Nephron (organoid): ENCODE measurements at regions not wholly inside any gene's neighbourhood (a gene's known extent, or its start where the extent isn't known, plus 50 kb on each side); places are given as distances from the start of the nearest gene placed in this dataset.
A peak's percentile ranks its signal among the peaks of the same experiment; 100 is the strongest.
"Not testable (repeated sequence)": the region's sequence is repeated elsewhere in the genome, so short reads cannot be mapped to it uniquely, and the experiment has no call there.

Source experiments
- H3K27ac Mint-ChIP-seq, 3 experiments: 2 replicates each; pipeline ENCODE4 v1.8.0; 2020; ENCODE audit warnings: mixed read lengths in 3 of 3, mild to moderate bottlenecking in 2 of 3, moderate library complexity in 1 of 3
- H3K27me3 Mint-ChIP-seq: 2 replicates; pipeline ENCODE4 v1.8.0; 2021; ENCODE audit warnings: low read depth, mild to moderate bottlenecking, moderate library complexity, mixed read lengths
- H3K36me3 Mint-ChIP-seq: 2 replicates; pipeline ENCODE4 v1.8.0; 2020; ENCODE audit warnings: low read depth, mixed read lengths
- H3K4me1 Mint-ChIP-seq: 2 replicates; pipeline ENCODE4 v1.8.0; 2020; ENCODE audit warnings: mixed read lengths
- H3K4me3 Mint-ChIP-seq, 3 experiments: 2 replicates each; pipeline ENCODE4 v1.8.0; 2020; ENCODE audit warnings: mild to moderate bottlenecking in 3 of 3, mixed read lengths in 3 of 3, moderate library complexity in 2 of 3
- H3K9me3 Mint-ChIP-seq: 2 replicates; pipeline ENCODE4 v1.8.0; 2020; ENCODE audit warnings: mixed read lengths
- CTCF ChIP-seq, 3 experiments: fragments of 200-600 bp; sonication (generic); IDR thresholded peaks; one replicate each; pipeline ENCODE4 v1.5.0; 2021; ENCODE audit warnings: antibody characterized with exemption in 3 of 3; ENCODE audit not compliant: unreplicated experiment in 3 of 3

- Mint-ChIP-seq H3K27ac (no peak overlapping the region), H3K9me3 (no peaks in the 10 kb centered on the region), H3K4me3 (no peak overlapping the region), H3K4me1 (peaks cover 31% of the 10 kb centered on the region), H3K36me3 (no peaks in the 10 kb centered on the region), H3K27me3 (peaks cover 34% of the 10 kb centered on the region)
- TF ChIP-seq CTCF (IDR thresholded peaks at IDR 0.05; ENCODE audit: unreplicated experiment in 3 of 3) = no peak
Observed at GRCh38 chr5:6548756-6549285, 84.0 kb downstream of the NSUN2 start.

- not testable (repeated sequence) for H3K4me3 Mint-ChIP-seq, H3K9me3 Mint-ChIP-seq, H3K36me3 Mint-ChIP-seq, H3K27ac Mint-ChIP-seq
- H3K4me1 Mint-ChIP-seq = peaks cover 31% of the 10 kb centered on the region
- peaks cover 29% of the 10 kb centered on the region for H3K27me3 Mint-ChIP-seq
Observed at GRCh38 chr5:6547926-6548519, 84.8 kb downstream of the NSUN2 start.

GRCh38 chr5:6547498-6547897, 85.3 kb downstream of the NSUN2 start:
- Mint-ChIP-seq H3K27ac (no peak overlapping the region), H3K9me3 (no peaks in the 10 kb centered on the region), H3K4me3 (no peak overlapping the region), H3K36me3 (no peaks in the 10 kb centered on the region), H3K4me1 (peaks cover 31% of the 10 kb centered on the region), H3K27me3 (peaks cover 26% of the 10 kb centered on the region)
- TF ChIP-seq CTCF (IDR thresholded peaks at IDR 0.05; ENCODE audit: unreplicated experiment in 3 of 3) = no peak

GRCh38 chr5:6545770-6546690, 86.8 kb downstream of the NSUN2 start:
- Mint-ChIP-seq H3K36me3 (no peaks in the 10 kb centered on the region), H3K27me3 (peaks cover 27% of the 10 kb centered on the region), H3K4me1 (peaks cover 31% of the 10 kb centered on the region), H3K9me3 (no peaks in the 10 kb centered on the region), H3K4me3 (peak overlapping the region in 1 of 3 experiments; percentile 52), H3K27ac (peak overlapping the region in 2 of 3 experiments; percentile 41 to 43)
- no peak for TF ChIP-seq CTCF (IDR thresholded peaks at IDR 0.05; ENCODE audit: unreplicated experiment in 3 of 3)

- peaks cover 23% of the 10 kb centered on the region for H3K27me3 Mint-ChIP-seq
- H3K36me3 Mint-ChIP-seq = no peaks in the 10 kb centered on the region
- TF ChIP-seq CTCF (IDR thresholded peaks at IDR 0.05; ENCODE audit: unreplicated experiment in 3 of 3) = no peak
- peak overlapping the region in 1 of 3 experiments; percentile 52 for H3K4me3 Mint-ChIP-seq
- peak overlapping the region in 2 of 3 experiments; percentile 41 to 43 for H3K27ac Mint-ChIP-seq
- H3K9me3 Mint-ChIP-seq = no peaks in the 10 kb centered on the region
- peaks cover 39% of the 10 kb centered on the region for H3K4me1 Mint-ChIP-seq
Observed at GRCh38 chr5:6545036-6545693, 87.7 kb downstream of the NSUN2 start.

- Mint-ChIP-seq H3K9me3 (no peaks in the 10 kb centered on the region), H3K36me3 (no peaks in the 10 kb centered on the region), H3K4me1 (peaks cover 42% of the 10 kb centered on the region), H3K4me3 (no peak overlapping the region), H3K27me3 (peaks cover 23% of the 10 kb centered on the region), H3K27ac (no peak overlapping the region)
- no peak for TF ChIP-seq CTCF (IDR thresholded peaks at IDR 0.05; ENCODE audit: unreplicated experiment in 3 of 3)
Observed at GRCh38 chr5:6544561-6544935, 88.3 kb downstream of the NSUN2 start.
